ENCODE measurements at regions not wholly inside any gene's neighbourhood (a gene's known extent, or its start where the extent isn't known, plus 50 kb on each side); places are given as distances from the start of the nearest gene placed in this dataset.

DNA sequence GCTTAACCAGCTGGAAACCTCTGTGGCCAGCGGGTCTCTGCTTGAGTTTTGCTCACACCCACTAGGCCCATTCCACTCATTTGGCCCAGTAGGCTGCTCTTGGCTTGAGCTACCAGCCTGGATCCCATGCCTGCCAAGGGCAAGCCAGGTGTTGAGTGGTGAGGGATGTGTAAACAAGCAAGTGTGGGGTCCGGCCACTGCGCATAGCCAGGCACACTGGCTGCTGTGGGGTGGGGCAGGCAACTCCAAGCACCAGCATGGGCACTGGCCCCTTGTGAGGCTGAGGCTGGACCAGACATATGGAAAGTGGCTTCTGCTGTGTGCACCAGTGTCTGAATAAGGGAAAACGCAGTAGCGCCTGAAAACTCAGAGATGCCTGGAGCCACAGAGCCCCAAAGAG is 732.7 kb downstream of the NR4A2 start:
- Histone ChIP-seq H2AFZ (ENCODE audit: low read length) (no peak overlapping the region), H3K9me2 (ENCODE audit: insufficient read depth, low read length) (no peaks in the 10 kb centered on the region), H4K20me1 (ENCODE audit: insufficient read depth, low read length) (no peaks in the 10 kb centered on the region), H3K4me1 (ENCODE audit: insufficient read depth, low read length, poor library complexity, severe bottlenecking) (no peaks in the 10 kb centered on the region), H3K4me3 (ENCODE audit: low read depth, low read length, poor library complexity, severe bottlenecking) (no peak overlapping the region), H3K9me3 (ENCODE audit: low read length) (no peaks in the 10 kb centered on the region), H3K79me2 (ENCODE audit: insufficient read depth, low read depth, low read length) (no peaks in the 10 kb centered on the region), H3K36me3 (ENCODE audit: insufficient read depth, low read length) (no peaks in the 10 kb centered on the region), H3K27ac (ENCODE audit: low read depth, low read length, poor library complexity, severe bottlenecking) (no peak overlapping the region), H3K4me2 (ENCODE audit: low read length) (no peak overlapping the region)
- BruUV-seq (replicated peaks): no TSS peak
- DNase-seq (ENCODE audit: low spot score): no peak
- POLR2A ChIA-PET: no interaction called here
- intact Hi-C loops (cut with micrococcal nuclease; ENCODE audit: unreplicated experiment): no loop called here
- CTCF ChIA-PET (ENCODE audit: unreplicated experiment): no interaction called here
- TF ChIP-seq EZH2phosphoT487 (IDR thresholded peaks at IDR 0.05; ENCODE audit: borderline replicate concordance, low read depth, low read length): no peak
- TF ChIP-seq, protein P1, sequence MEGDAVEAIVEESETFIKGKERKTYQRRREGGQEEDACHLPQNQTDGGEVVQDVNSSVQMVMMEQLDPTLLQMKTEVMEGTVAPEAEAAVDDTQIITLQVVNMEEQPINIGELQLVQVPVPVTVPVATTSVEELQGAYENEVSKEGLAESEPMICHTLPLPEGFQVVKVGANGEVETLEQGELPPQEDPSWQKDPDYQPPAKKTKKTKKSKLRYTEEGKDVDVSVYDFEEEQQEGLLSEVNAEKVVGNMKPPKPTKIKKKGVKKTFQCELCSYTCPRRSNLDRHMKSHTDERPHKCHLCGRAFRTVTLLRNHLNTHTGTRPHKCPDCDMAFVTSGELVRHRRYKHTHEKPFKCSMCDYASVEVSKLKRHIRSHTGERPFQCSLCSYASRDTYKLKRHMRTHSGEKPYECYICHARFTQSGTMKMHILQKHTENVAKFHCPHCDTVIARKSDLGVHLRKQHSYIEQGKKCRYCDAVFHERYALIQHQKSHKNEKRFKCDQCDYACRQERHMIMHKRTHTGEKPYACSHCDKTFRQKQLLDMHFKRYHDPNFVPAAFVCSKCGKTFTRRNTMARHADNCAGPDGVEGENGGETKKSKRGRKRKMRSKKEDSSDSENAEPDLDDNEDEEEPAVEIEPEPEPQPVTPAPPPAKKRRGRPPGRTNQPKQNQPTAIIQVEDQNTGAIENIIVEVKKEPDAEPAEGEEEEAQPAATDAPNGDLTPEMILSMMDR (conservative IDR thresholded peaks at IDR 0.05; ENCODE audit: low read length): no peak

- no peak overlapping the region for H3K27ac ChIP-seq (ENCODE audit: low read depth, low read length, poor library complexity, severe bottlenecking)
- H3K4me1 ChIP-seq (ENCODE audit: insufficient read depth, low read length, poor library complexity, severe bottlenecking): no peaks in the 10 kb centered on the region
- DNase-seq (ENCODE audit: low spot score): no peak
- no peak overlapping the region for H2AFZ ChIP-seq (ENCODE audit: low read length)
- H3K9me3 ChIP-seq (ENCODE audit: low read length): no peaks in the 10 kb centered on the region
- H3K4me2 ChIP-seq (ENCODE audit: low read length): no peak overlapping the region
- ChIA-PET CTCF (ENCODE audit: unreplicated experiment) (no interaction called here), POLR2A (interaction anchor here (1.1 kb wide), 1 partner anchor 22 kb away, joined by 3 read pairs; no protein-coding TSS in a partner anchor)
- intact Hi-C loops (cut with micrococcal nuclease; ENCODE audit: unreplicated experiment): no loop called here
- no peaks in the 10 kb centered on the region for H3K79me2 ChIP-seq (ENCODE audit: insufficient read depth, low read depth, low read length)
- H3K9me2 ChIP-seq (ENCODE audit: insufficient read depth, low read length): no peaks in the 10 kb centered on the region
- BruUV-seq (replicated peaks): no TSS peak
- H4K20me1 ChIP-seq (ENCODE audit: insufficient read depth, low read length): no peaks in the 10 kb centered on the region
- no peaks in the 10 kb centered on the region for H3K36me3 ChIP-seq (ENCODE audit: insufficient read depth, low read length)
- no peak for TF ChIP-seq EZH2phosphoT487 (IDR thresholded peaks at IDR 0.05; ENCODE audit: borderline replicate concordance, low read depth, low read length)
- TF ChIP-seq, protein P1 (conservative IDR thresholded peaks at IDR 0.05; ENCODE audit: low read length): no peak
- H3K4me3 ChIP-seq (ENCODE audit: low read depth, low read length, poor library complexity, severe bottlenecking): no peak overlapping the region
These were observed 748.8 kb downstream of the NR4A2 start for GRCh38 chr2:155583674-155584195.

- Histone ChIP-seq H3K27ac (ENCODE audit: low read depth, low read length, poor library complexity, severe bottlenecking) (no peak overlapping the region), H3K9me3 (ENCODE audit: low read length) (no peaks in the 10 kb centered on the region), H3K4me3 (ENCODE audit: low read depth, low read length, poor library complexity, severe bottlenecking) (no peak overlapping the region), H3K9me2 (ENCODE audit: insufficient read depth, low read length) (no peaks in the 10 kb centered on the region), H3K36me3 (ENCODE audit: insufficient read depth, low read length) (no peaks in the 10 kb centered on the region), H3K4me2 (ENCODE audit: low read length) (no peak overlapping the region), H4K20me1 (ENCODE audit: insufficient read depth, low read length) (no peaks in the 10 kb centered on the region), H3K4me1 (ENCODE audit: insufficient read depth, low read length, poor library complexity, severe bottlenecking) (no peaks in the 10 kb centered on the region), H3K79me2 (ENCODE audit: insufficient read depth, low read depth, low read length) (no peaks in the 10 kb centered on the region), H2AFZ (ENCODE audit: low read length) (no peak overlapping the region)
- no TSS peak for BruUV-seq (replicated peaks)
- no peak for DNase-seq (ENCODE audit: low spot score)
- ChIA-PET POLR2A (no interaction called here), CTCF (ENCODE audit: unreplicated experiment) (no interaction called here)
- TF ChIP-seq, protein P1 (conservative IDR thresholded peaks at IDR 0.05; ENCODE audit: low read length): no peak
- no peak for TF ChIP-seq EZH2phosphoT487 (IDR thresholded peaks at IDR 0.05; ENCODE audit: borderline replicate concordance, low read depth, low read length)
- intact Hi-C loops (cut with micrococcal nuclease; ENCODE audit: unreplicated experiment): no loop called here
These were observed 757.6 kb downstream of the NR4A2 start for GRCh38 chr2:155574941-155575340.
